LNCAP (cell line): ENCODE measurements at regions not wholly inside any gene's neighbourhood (a gene's known extent, or its start where the extent isn't known, plus 50 kb on each side); places are given as distances from the start of the nearest gene placed in this dataset.

Experiments used
- TF ChIP-seq, protein P1 (sequence below): fragments of 450-650 bp; IDR thresholded peaks from 2 replicates; pipeline ENCODE4 v1.5.1; 2017; ENCODE audit warnings: mild to moderate bottlenecking

GRCh38 chr2:147366279-147366678 lies 478.6 kb upstream of the ACVR2A start:
- TF ChIP-seq, protein P1, sequence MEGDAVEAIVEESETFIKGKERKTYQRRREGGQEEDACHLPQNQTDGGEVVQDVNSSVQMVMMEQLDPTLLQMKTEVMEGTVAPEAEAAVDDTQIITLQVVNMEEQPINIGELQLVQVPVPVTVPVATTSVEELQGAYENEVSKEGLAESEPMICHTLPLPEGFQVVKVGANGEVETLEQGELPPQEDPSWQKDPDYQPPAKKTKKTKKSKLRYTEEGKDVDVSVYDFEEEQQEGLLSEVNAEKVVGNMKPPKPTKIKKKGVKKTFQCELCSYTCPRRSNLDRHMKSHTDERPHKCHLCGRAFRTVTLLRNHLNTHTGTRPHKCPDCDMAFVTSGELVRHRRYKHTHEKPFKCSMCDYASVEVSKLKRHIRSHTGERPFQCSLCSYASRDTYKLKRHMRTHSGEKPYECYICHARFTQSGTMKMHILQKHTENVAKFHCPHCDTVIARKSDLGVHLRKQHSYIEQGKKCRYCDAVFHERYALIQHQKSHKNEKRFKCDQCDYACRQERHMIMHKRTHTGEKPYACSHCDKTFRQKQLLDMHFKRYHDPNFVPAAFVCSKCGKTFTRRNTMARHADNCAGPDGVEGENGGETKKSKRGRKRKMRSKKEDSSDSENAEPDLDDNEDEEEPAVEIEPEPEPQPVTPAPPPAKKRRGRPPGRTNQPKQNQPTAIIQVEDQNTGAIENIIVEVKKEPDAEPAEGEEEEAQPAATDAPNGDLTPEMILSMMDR, result no peak

DNA sequence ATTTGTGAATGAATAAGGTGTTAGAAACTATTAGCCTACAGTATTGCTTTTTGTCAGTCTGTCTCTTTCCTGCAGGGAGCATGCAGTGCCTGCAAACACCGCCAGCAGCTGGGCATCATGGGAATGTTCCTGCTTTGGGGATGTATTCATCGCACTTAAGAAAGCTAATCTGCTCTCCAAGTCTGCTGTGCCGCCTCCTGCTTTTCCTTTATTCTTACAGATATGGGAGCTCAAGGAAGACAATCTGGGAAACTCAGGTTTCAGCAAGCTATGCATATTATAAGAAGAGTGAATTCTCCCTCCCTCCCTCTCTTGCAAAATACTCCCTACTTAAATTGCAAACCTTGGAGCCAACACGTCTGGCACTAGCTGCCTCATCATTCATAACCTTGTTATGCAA lies 479.2 kb upstream of the ACVR2A start:
- TF ChIP-seq, protein P1, result no peak

DNA sequence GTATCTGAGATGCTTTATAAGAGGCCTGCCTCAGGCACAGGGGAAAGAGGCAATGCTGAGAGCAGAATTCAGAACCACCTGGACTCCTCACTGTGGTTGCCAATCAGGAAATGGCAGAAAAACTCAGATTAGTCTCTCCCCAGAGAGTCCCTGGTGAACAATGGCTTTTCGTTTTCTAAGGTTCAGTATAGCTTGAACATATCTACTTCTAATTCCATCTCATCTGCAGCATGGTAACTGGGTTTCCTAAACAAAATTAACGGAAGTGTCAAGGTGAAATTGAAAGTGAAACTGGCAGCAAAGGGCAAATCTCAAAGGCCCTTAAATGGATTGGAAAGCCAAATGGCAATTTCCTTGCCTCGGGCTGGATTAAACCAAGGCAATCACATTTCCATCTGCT lies 480.2 kb upstream of the ACVR2A start:
- TF ChIP-seq, protein P1, result no peak

DNA sequence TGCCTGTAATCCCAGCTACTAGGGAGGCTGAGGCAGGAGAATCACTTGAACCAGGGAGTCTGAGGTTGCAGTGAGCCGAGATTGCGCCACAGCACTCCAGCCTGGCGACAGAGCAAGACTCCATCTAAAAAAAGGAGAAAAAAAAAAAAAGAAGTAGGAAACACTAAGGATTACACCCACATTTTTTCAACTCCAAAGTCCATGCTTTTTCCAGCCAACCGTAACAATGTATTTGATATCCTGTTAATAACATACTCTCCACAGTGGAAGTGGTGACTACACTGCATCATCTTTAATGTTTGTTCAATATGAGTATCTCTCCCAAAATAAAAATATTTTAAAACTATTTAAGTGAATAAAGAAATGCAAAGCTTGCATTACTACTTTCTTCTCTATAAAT lies 481.6 kb upstream of the ACVR2A start:
- TF ChIP-seq, protein P1, result no peak

- TF ChIP-seq, protein P1, result no peak
Measured at GRCh38 chr2:147358375-147358774, 486.5 kb upstream of the ACVR2A start.

DNA sequence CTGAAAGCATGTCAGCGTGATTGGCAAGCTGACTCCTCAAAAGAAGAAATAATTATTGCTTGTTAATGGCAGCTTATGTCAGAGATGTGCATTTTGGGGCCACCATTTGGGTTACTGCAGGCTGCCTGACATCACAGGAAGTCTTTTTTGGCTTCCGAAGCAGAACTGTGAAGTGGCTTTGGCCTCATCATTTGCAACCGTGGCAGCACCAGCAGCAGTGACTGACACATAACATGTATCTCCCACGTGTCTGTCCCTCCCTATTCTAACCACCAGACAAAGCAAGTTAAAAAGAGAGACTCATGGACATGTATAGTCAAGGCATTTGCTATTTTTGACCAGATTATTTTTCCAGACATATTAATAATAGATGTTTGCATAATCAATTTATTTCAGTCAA lies 488.7 kb upstream of the ACVR2A start:
- TF ChIP-seq, protein P1, result no peak

DNA sequence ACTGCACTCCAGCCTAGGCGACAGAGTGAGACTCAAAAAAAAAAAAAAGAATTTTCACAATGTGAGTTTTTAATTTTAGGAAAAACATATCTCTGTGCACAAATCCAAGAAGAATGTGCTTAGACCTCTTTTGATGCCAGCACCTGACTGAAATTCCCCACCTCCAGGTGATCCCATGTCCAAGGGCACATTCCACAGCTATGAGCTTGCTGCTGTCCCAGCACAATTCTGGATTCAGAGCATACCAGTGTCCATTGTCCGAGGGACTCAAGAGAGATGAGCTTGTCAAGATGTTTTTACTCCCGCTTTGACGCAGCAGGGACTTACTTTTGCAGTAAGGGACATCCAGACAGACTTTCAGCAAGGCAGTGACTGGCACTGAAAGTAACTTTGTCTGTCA lies 489.1 kb upstream of the ACVR2A start:
- TF ChIP-seq, protein P1, result no peak

DNA sequence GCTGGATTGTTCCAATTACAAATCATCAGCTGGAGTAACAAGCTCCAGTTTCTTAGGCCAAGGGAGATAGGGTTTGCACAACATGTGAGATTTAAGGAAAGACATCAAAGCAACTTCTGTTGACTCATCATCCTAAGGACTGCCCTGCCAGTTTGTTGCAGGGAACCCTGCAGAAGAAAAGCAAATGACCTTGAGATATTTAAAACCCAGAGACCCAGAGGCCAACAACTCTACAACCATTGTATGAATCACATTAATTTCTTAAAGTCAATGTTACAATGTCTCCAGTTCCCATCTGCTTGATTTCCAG lies 491.8 kb upstream of the ACVR2A start:
- TF ChIP-seq, protein P1, result no peak
